Hepatocyte (in vitro differentiated cells): ENCODE measurements at regions not wholly inside any gene's neighbourhood (a gene's known extent, or its start where the extent isn't known, plus 50 kb on each side); places are given as distances from the start of the nearest gene placed in this dataset.

Source experiments
- DNase-seq: peaks from one replicate; pipeline ENCODE4 v3.0.0-alpha.2; 2016; ENCODE audit warnings: low spot score
- H2AFZ ChIP-seq: fragments of 200-600 bp; sonication (generic); 2 replicates; pipeline ENCODE4 v1.6.0; 2016; ENCODE audit warnings: antibody characterized with exemption, mild to moderate bottlenecking
- H3K27ac ChIP-seq: fragments of 200-600 bp; sonication (generic); 2 replicates; pipeline ENCODE4 v1.5.1; 2016; ENCODE audit warnings: mild to moderate bottlenecking
- H3K27me3 ChIP-seq: fragments of 200-600 bp; sonication (generic); 2 replicates; pipeline ENCODE4 v1.6.1; 2016
- H3K36me3 ChIP-seq: fragments of 200-600 bp; sonication (generic); replicated peaks from 2 replicates; pipeline ENCODE4 v1.5.1; 2016; ENCODE audit warnings: low read depth; ENCODE audit not compliant: insufficient read depth
- H3K4me1 ChIP-seq: fragments of 200-600 bp; sonication (generic); 2 replicates; pipeline ENCODE4 v1.5.1; 2016; ENCODE audit warnings: mild to moderate bottlenecking, moderate library complexity; ENCODE audit not compliant: insufficient read depth
- H3K4me2 ChIP-seq: fragments of 200-600 bp; sonication (generic); 2 replicates; pipeline ENCODE4 v1.6.0; 2016
- H3K4me3 ChIP-seq: fragments of 200-600 bp; sonication (generic); 2 replicates; pipeline ENCODE4 v1.5.1; 2016; ENCODE audit warnings: mild to moderate bottlenecking
- H3K79me2 ChIP-seq: fragments of 200-600 bp; sonication (generic); 2 replicates; pipeline ENCODE4 v1.6.0; 2017; ENCODE audit warnings: mild to moderate bottlenecking
- H3K9me2 ChIP-seq: fragments of 200-600 bp; sonication (generic); replicated peaks from 2 replicates; pipeline ENCODE4 v1.6.0; 2017; ENCODE audit warnings: mild to moderate bottlenecking; ENCODE audit not compliant: insufficient read depth
- H3K9me3 ChIP-seq: fragments of 200-600 bp; sonication (generic); 2 replicates; pipeline ENCODE4 v1.5.1; 2016; ENCODE audit warnings: low read depth, mild to moderate bottlenecking
- H4K20me1 ChIP-seq: fragments of 200-600 bp; sonication (generic); 2 replicates; pipeline ENCODE4 v1.6.0; 2016; ENCODE audit warnings: mild to moderate bottlenecking; ENCODE audit not compliant: insufficient read depth, poor library complexity, severe bottlenecking
- CTCF ChIP-seq: fragments of 200-600 bp; sonication (generic); IDR thresholded peaks from 2 replicates; pipeline ENCODE4 v1.5.1; 2016; ENCODE audit warnings: antibody characterized with exemption, mild to moderate bottlenecking; ENCODE audit not compliant: poor library complexity
- EZH2 ChIP-seq: fragments of 200-600 bp; sonication (generic); IDR thresholded peaks from 2 replicates; pipeline ENCODE4 v1.6.1; 2016; ENCODE audit warnings: antibody characterized with exemption, mild to moderate bottlenecking, borderline replicate concordance
- EZH2phosphoT487 ChIP-seq: fragments of 200-600 bp; sonication (generic); IDR thresholded peaks from one replicate; pipeline ENCODE4 v1.6.1; 2018; ENCODE audit warnings: antibody characterized with exemption, mild to moderate bottlenecking, low read depth, moderate library complexity; ENCODE audit not compliant: unreplicated experiment, severe bottlenecking
- WGBS: methylation state at CpG from one replicate; pipeline ENCODE4 v1.1.6; 2016; ENCODE audit warnings: low lambda C conversion rate; ENCODE audit errors: missing lambda C conversion rate; 5-methylcytosine and 5-hydroxymethylcytosine counted together

GRCh38 chr6:71509191-71510005, 220.8 kb downstream of the OGFRL1 start:
- TF ChIP-seq CTCF (no peak), EZH2 (no peak)
- Histone ChIP-seq H2AFZ (no peak overlapping the region), H4K20me1 (no peaks in the 10 kb centered on the region), H3K9me3 (no peaks in the 10 kb centered on the region), H3K4me1 (no peaks in the 10 kb centered on the region), H3K4me3 (no peak overlapping the region), H3K36me3 (no peaks in the 10 kb centered on the region), H3K27ac (no peak overlapping the region), H3K27me3 (no peaks in the 10 kb centered on the region), H3K79me2 (no peaks in the 10 kb centered on the region), H3K4me2 (no peak overlapping the region), H3K9me2 (no peaks in the 10 kb centered on the region)
- WGBS = 30% methylated on average over 1 of the region's 1 CpG
- no peak for DNase-seq

DNA sequence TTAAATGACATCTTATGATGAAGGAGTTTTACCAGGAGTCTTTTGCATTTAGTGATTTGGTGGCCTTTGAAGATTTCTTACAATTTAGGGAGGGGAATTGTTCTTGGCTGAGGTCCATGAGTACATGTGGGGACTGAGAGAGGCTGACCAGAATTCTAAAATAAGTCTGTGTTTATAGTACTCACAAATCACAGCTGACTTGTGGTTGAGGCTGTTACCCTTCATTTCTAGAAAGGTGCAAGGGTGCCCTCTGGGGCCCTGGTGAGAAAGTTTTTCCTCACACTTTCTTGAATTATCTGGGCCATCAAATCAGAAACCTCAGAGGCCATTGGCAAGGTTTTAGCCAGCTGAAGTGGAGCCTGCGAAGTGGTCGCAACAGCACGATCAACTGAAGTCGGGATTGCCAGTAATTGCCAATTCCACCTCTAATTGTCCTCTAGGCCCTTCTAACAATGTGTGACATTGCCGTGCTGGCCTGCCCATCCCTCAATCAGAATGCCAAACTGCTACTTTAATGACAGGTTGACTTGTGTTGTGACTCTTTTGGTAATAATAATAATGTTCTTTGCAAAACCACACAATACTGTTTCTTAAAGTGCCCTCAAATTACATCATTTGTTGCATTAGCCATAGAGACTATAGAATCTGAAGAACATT, 221.6 kb downstream of the OGFRL1 start:
- DNase-seq = peak; percentile 63
- Histone ChIP-seq H3K9me3 (no peaks in the 10 kb centered on the region), H3K27ac (no peak overlapping the region), H3K4me2 (no peak overlapping the region), H3K4me3 (no peak overlapping the region), H3K9me2 (no peaks in the 10 kb centered on the region), H3K36me3 (no peaks in the 10 kb centered on the region), H4K20me1 (no peaks in the 10 kb centered on the region), H3K27me3 (no peaks in the 10 kb centered on the region), H2AFZ (no peak overlapping the region), H3K79me2 (no peaks in the 10 kb centered on the region), H3K4me1 (no peaks in the 10 kb centered on the region)
- TF ChIP-seq CTCF (peak; percentile 65), EZH2phosphoT487 (no peak)
- 63% methylated on average over 5 of the region's 5 CpGs for WGBS

DNA sequence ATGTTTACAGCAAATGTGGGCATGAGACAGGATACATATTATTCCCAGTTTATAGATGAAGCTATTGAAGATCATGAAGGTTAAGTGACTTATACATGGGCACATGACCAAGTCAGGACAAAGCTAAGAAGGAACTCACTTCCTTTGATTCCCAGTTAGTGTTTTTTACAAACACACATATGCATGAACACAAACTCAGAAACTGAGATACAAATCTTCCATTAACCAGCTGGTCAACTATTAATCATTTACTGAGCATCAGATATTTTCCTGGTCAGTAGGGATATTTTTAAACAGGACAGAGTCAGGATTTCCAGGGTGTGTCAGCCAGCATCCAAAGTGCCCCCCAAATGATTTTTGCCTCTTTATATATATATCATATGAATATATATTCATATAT, 222.2 kb downstream of the OGFRL1 start:
- no peaks in the 10 kb centered on the region for H4K20me1 ChIP-seq
- H3K4me2 ChIP-seq = no peak overlapping the region
- no peaks in the 10 kb centered on the region for H3K27me3 ChIP-seq
- no peak overlapping the region for H3K27ac ChIP-seq
- H3K4me3 ChIP-seq = no peak overlapping the region
- no peak overlapping the region for H2AFZ ChIP-seq
- no peak for DNase-seq
- H3K79me2 ChIP-seq = no peaks in the 10 kb centered on the region
- H3K36me3 ChIP-seq = no peaks in the 10 kb centered on the region
- no peaks in the 10 kb centered on the region for H3K9me2 ChIP-seq
- H3K9me3 ChIP-seq = no peaks in the 10 kb centered on the region
- TF ChIP-seq CTCF (no peak), EZH2phosphoT487 (no peak), EZH2 (no peak)
- no peaks in the 10 kb centered on the region for H3K4me1 ChIP-seq
